GF-D8 (cell line): ENCODE measurements at regions not wholly inside any gene's neighbourhood (a gene's known extent, or its start where the extent isn't known, plus 50 kb on each side); places are given as distances from the start of the nearest gene placed in this dataset.

Experiments used
- DNase-seq: peaks from one replicate; lab custom pipeline; 2025; lab: John Stamatoyannopoulos, UW

DNA sequence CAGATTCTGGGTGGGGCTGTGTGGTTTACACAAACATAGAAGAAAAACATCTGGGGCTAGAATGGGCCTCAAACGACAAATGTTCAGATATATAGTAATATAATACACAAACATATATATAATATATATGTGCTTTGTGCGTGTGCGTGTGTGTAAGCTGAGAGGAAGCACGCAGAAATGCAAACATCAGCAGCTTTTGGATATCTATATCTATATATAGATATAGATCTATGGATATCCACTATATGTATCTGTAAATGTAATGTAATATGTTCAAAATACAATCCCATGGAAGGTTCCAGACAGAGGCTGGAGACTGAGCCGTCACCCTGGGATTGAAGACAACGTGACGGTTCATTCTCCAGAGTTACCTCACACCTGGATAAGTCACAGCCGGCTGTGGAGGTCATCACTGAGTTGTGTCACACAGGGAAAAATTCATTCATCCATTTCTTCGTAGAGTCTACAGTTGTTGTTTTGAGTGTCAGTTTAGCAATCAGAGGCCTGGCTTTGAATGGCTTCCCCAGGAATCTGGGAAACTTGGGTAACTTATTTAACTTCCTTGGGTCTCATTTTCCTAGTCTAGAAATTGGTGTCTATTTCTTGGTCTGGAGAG is 123.0 kb upstream of the CPEB4 start:
- DNase-seq, result no peak

DNA sequence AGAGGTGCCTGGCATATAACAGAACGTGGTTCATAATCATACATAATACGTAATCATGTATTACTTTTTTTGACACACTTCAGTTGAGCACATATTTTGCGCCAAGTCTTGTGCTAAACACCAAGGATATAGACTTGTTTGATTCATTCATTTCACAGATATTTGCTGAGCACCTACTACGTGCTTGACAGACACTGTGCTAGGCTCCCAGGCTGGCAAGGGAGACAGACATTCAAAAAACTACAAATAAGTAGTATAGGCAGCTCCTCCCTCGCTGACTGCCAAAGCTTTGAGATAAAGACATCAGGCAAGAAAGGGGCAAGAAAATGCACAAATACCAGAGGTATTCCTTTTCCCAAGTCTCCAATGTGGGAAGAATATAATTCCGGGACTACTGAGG is 122.5 kb upstream of the CPEB4 start:
- no peak for DNase-seq

DNA sequence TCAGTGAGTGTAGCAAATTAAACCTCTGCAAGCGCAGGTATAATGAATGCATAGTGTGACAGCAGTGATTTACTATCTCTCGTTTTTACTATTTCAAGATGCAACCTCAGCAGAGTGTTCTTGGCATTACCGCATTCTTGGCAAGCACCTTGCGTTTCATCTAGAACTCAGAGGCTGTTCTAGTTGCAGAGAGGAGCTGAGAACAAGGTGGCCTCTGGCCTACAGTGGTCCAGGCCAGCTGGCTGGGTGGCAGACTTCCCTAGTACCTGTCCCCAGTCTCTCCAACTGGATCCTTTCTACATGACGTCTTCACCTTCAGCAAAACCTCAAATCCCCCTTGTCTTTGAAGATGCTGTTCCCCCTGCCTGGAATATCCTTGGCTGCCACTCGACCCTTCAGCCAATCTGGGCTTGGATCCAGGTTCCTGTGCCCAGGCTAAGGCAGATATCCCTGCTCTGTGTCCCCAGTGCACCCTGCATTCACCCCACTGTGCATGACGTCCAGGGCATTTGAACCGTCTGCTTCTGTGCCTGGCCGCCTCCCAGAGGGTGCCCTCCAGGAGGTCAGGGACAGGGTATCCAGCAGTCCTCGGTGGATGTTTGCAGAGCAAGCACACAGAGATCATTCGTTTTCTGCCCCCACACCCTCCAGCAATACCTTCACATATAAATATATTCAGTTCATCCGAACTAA is 120.4 kb upstream of the CPEB4 start:
- no peak for DNase-seq

DNA sequence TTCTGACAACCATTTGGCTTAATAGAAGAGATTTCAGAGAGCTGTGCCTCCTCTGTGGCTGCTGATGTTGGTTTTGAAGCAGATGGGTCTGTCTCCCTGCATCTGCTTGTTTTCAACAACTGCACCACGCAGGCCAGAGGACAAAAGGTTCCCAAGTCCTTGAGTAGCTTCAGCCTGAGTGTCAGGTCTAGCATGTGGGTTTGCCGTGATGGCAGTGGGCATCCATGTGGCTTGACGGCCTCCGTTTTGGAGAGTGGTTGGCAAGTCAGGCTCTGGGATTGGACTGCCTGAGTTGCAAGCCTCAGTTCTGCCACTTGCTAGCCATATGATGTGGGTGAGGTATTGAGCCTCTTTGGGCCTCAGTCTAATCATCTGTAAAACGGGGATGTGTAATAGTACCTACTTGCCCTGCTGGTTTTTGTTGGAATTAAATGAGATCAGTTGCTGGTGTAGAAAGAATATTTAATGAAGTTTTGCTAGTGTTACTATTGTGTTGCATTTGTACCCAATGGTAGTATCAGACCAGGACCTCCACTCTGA is 119.8 kb upstream of the CPEB4 start:
- no peak for DNase-seq

DNA sequence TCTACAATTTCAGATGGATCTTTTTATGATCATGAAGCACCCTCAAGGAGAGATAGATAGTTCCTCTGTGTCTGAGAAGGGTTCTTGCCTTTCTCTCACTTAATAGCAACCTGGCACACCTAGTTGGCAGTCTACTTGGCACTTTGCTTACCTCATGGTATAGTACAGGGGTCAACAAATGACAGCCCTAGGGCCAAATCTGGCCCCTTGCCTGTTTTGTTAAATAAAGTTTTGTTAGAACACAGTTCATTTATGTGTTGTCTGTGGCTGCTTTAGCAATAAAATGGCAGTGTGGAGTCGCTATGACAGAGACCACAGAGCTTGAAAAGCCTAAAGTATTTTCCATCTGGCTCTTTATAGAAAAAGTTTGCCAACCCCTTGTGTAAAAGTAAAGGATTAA is 119.3 kb upstream of the CPEB4 start:
- DNase-seq, result no peak

DNA sequence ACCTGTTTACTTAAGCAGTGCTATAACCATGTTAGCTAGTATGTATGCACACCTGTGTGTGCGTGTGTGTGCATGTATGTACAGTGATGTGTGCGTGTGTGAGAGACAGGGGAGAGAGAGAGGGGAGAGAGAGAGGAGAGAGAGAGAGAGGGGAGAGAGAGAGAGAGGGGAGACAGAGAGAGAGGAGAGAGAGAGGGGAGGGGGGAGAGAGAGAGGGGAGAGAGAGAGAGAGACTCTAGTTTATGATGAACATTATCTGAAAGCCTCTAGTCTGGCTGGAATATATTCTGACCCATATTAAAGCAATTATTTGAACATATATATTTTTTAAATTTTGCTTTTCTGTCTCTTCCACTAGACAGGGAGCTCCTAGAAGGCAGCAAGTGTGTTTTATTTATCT is 117.5 kb upstream of the CPEB4 start:
- no peak for DNase-seq

DNA sequence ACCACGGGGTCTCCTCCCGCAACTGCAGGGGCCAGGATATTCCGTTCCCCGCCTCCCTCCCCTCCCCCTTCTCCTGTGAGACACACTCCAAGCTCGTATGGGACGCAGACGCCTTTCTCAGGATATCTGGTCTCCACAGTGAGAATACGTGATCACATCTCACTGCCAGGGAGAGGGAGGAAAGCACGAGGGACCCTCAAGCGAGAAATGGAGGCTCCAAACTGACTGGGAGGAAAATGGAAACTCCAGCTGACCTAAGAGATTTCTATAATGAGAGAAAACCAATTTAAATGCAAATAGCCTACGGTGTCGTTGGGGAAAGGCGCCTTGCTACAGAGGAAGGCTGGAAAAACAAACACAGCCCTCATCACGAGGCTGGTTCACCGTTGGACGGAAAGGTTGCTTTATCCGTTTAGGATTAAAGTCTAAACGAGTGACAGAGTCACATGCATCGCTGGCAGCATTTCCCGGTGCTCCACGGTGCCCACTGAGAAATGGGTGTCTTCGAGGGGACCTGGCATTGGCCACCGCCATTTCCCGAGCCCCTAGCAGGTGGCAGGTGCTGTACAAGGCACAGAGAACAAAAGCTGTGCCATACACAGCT is 116.9 kb upstream of the CPEB4 start:
- no peak for DNase-seq

DNA sequence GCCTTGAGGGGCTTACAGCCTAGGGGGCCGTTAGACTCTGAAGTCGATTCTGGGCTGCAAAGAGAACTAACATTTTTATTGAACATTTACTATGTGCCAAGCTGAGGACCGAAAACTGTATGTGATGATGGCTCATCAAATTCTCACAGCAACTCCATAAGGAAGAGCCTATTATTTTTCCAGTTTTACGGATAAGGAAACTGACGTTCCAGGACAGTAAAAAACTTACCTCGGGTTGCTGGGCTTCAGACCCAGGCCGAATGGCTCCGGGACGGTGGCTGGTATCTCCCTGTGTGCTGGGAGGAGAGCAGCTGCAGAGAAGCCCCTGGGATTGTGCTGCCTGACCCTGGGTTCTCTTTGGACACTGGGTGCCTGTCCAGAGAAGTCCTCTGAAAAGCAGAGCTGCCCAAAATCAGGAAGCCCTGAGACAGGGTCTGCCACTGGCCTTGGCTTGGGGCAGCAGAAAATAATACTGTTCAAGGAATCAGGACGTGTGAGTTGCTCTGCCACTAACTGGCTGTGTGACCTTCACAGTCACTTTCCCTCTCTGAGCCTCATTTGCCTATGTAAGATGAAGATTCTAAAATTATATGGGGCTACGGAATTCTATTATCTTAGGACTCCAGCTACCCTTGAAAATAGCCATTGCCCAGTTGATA is 116.3 kb upstream of the CPEB4 start:
- DNase-seq, result no peak

DNA sequence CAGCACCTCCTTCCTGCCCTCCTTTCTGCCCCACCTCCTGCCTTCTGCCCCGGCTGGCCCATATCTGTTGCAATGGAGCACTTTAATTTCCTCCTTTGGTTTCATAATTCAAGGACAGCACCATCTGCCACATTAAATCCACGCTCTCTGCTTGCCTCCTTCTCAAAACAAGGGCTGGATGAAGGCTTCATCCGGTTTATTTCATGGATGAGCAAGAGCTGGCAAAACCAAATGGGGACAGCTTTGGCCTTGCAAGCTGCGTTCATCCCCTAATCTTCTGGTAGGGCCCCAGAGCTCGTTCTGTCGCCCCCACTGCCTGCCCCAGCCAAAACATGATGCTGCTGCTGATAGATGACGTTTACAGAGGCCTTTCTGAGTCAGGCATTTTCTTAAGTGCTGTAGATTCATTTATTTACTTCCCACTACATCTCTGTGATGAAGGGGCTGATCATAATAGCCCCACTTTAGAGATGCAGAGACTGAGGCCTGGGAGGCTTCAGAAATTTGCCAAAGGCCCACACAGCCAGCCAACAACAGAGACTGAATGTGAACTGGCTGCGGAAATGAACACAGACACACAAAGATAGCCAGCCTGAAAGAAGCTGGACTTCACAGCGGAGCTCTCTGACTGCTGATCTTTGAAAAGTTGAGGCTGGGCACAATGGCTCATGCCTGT is 115.6 kb upstream of the CPEB4 start:
- DNase-seq, result peak; percentile 27

DNA sequence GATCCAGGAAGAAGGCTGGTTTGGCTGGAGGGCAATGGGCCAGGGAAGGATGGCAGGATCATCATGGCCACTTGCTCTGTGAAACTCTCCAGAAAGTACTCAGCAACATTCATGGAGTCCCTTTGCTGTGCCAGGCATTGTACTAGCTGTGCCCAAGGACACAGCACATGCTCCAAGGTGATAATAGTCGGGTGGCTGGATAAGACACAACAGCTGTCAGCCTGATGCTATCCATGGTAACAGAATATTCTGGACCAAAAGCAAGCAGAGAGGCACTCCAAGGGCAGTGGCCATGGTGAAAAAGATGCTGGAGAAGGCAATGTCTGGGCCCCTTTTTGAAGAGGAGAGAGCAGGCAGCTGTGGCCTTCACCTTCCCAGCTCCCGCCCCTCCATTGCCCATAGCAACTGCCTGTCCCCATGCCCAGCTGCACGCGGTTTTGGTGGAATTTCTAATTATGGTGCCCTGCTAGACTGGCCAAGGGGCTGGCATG is 113.8 kb upstream of the CPEB4 start:
- DNase-seq, result no peak

DNA sequence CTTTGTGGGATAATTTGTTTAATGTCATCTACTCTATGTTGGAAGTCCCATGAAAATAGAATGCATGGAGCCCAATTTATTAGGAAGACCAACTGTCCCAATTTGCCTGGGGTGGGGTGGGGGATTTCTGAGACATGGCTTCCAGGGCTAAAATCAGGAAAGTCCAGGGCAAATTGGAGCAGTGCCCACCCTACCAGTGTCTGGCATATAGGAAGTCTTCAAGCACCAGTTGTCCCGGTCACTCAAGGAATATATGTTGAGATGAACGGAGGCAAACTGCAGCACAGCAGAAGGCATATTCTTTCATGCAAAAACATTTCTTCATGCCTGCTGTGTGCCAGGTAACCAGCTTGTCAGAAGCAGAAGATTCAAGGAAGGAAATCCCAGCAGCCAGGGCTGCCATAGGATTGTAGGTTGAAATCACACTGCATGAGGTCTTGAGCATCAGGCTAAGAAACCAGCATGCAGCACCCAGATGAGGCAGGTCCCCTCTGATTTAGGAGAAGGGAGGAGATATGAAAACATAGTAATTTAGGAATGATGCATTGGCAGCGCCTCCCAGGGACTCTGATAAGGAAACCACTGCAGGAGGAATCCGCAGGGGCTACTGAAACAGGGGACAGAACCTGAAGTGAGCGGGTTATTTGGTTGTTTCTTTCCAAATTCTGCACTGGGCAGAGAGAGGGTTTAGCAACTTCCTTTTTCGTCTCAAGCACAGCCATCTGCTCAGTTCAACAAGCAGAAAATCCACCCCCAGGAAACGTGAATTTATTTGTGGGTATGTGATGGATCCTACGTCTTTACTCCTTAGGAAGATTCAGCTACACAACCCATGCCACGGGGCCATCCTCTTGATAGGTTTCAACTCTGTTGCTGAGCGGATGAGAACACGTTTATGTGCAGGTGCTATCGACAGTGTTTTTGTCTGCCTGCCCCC is 112.6 kb upstream of the CPEB4 start:
- DNase-seq, result peak; percentile 73

DNA sequence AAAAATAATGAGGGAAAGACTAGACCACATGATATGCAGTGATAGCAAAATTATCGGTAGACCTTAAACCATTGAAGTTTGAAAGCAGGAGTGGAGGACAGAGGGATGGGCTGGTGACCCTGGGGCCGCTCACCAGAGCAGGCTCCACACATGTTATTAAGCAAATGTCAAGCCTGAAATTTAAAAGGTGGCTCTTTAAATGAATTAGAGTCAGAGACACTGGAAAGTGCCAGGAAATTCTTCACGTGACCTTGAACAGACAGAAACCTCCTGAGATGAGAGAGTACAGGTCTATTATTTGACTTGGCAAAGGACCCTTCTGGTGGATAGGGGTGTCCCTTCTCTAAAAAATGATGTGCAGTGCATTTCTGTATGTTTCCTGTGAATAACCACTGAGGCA is 111.0 kb upstream of the CPEB4 start:
- no peak for DNase-seq

DNA sequence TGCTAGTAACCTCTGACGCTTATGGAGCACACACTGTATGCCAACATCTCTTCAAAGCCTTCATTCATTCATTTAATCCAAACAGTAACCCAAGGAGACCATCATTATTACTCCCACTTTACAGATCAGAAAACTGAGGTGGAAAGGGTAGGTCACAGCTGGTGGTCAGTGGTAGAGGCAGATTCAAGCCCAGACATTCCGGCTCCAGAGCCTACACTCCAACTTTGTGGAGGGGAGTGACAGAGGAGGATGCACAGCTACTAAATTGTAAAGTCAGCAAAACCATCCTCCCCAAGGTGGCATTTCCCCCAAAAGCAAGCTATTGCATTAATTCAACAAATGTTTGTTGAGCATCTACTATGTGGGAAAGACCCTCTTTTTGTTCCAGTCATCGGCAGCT is 110.5 kb upstream of the CPEB4 start:
- DNase-seq, result no peak

DNA sequence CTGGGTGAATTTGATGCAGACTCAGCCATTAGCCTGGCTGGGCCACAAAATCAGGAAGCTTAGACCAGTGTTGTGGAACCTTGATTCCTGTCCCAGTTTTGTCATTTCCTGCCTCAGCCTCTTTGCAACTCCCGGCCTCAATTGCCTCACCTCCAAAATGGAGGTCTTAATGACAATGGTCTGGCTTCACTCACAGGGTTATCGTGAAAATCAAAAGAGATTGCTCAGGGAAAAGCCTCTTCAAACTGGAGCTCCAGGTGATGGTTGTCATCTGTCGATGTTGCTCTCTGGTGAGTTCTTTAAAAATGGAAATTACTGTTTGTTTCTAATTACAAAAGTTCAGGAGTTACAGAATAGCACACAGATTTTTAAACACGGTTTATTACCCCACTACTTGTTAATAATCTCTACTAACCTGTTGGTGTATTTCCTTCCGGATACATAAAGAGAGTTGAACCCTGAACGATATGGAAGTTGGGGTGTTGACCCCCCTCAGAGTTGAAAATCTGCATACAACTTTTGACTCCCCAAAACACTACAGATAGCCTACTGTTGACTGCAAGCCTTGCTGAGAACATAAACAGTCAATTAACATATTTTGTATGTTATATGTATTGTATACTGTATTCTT is 109.9 kb upstream of the CPEB4 start:
- peak; percentile 78 for DNase-seq

DNA sequence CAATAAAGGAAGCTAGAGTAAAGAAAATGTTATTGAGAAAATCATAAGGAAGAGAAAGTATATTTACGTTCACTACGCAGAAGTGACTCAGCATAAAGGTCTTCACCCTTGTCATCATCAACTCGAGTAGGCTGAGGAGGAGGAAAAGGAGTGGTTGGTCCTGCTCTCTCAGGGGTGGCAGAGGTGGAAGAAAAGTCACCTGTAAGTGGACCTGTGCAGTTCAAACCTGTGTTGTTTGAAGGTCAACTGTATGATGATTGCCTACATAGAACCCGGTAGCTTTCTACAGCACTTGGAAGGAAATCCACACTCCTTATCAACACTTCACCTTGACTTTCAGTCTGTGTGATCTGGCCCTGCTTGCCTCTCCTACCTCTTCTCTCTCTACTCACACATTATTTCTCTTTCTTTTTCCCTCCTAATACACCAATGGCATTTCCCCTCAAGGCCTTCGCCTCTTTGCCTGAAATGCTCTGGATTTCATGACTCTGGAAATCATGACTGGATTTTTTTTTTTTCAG is 109.3 kb upstream of the CPEB4 start:
- peak; percentile 31 for DNase-seq

DNA sequence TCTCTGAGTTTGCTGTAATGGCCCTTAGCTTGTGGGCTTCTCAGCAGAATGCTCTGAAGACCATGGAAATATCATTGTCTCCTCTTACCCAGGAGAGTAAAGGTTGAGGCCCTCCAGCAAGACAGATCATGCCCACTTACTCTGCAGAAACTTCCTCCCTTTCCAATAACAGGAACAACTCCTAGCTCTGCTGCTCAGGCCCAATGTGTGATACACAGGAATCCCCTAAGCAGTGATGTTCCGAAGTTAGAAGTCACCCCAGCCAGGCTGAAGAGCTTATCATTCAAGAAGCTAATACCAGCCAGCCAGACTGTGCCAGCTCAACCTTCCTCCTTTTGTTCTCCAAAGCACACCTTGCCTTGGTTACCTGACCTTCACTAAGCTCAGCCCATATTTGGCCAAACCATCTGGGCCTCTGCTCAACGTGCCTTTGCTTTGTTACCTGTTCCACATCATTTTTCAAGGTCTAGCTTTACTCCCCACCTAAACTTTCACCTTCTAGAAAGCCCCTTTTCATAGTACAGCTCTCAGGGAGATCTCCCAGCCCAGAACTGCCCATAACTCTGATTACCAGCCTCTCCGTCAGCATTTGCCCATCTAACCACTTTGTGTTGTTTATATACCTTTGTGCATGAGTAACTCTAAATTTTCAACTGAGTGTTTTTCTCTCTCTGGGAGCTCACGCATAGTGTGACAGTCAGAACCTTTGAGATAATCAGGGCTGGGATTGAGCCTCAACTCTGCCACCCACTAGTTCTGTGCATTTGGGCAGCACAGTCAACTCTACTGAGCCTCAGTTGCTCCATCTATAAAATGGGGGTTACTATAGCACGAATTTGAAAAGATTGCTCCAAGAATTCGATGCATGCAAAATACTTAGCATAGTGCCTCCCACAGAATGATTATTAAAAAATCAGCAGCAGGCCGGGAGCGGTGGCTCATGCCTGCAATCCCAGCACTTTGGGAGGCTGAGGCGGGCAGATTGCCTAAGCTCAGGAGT is 107.6 kb upstream of the CPEB4 start:
- no peak for DNase-seq

DNA sequence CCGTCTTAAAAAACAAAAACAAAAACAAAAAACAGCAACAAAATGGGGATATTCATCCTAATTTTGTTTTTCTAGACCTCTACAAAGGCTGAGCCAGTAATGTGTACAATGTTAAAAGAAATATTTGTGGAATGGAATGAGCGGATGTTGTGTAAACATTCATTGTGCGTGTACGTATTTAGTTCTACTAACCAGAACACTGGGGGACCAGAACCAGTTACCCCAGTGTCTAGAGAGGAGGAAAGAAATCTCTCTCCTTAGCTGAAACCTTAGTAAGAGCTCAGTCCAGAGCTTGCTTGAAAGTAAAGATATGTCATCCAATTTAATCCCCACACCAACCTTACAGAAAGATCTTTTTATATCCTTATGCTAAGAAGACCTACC is 106.7 kb upstream of the CPEB4 start:
- no peak for DNase-seq

DNA sequence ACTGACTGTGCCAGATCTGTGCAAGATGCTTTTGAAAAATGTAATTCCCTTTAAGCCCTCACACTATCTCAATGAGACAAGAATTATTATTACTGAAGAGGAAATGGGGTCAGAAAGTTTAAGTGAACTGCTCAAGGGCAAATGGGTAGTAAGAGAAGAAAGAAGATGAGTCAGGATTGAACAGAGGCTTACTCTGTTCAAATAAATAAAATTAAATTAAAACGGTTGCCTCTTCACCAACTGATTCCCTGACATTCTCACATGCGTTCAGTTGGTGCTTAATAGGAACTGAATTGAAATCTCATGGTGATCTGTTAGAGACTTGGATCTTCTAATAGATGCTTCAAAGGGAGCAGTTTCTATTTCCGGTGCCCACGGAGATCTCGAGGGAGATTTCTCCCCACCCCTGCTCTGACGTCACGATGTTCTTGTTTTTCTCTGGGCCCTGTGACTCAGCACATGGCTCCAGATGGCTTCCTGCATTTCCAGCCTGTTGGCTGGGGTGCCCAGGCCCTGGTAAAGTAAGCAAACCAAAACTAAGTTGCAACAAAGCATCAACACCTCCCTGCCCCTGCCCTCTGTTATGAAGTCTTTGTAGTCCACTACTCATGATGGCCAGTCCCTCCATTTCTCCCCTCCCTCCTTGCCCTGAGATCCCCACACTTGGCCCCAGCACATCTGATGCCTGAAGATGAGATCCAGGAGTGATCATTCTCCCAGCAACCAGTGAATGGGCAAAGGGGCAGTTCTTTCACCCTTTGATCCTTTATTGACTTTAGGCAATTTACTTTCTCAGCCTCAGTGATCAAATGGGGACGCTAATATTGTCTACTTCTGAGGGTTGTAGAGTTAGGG is 106.1 kb upstream of the CPEB4 start:
- DNase-seq, result peak; percentile 46
